Calu3 (cell line): ENCODE measurements at regions not wholly inside any gene's neighbourhood (a gene's known extent, or its start where the extent isn't known, plus 50 kb on each side); places are given as distances from the start of the nearest gene placed in this dataset.

Source experiments
- BruUV-seq: library from RNA; stranded (reverse); fragments of 400-500 nt; replicated peaks from 2 replicates; lab custom pipeline; 2021; lab: Mats Ljungman, UMichigan
- CTCF ChIA-PET: fragments of 300-600 bp; sonication (Branson Sonifier 250); formaldehyde crosslinking; loops from one replicate; lab custom pipeline; 2022; ENCODE audit warnings: antibody characterized with exemption; lab: Charles Lee
- DNase-seq: peaks from one replicate; pipeline ENCODE4 v3.0.0; 2022
- H3K27ac Mint-ChIP-seq: one replicate; pipeline ENCODE4 v1.8.0; 2022; ENCODE audit warnings: mixed read lengths; ENCODE audit not compliant: unreplicated experiment
- H3K27me3 Mint-ChIP-seq: one replicate; pipeline ENCODE4 v1.8.0; 2022; ENCODE audit warnings: mixed read lengths; ENCODE audit not compliant: unreplicated experiment
- H3K36me3 Mint-ChIP-seq: one replicate; pipeline ENCODE4 v1.8.0; 2022; ENCODE audit warnings: mild to moderate bottlenecking, moderate library complexity, mixed read lengths; ENCODE audit not compliant: insufficient read depth, unreplicated experiment
- H3K4me1 Mint-ChIP-seq: one replicate; pipeline ENCODE4 v1.8.0; 2022; ENCODE audit warnings: mild to moderate bottlenecking, low read depth, mixed read lengths; ENCODE audit not compliant: unreplicated experiment
- H3K4me3 Mint-ChIP-seq: one replicate; pipeline ENCODE4 v1.8.0; 2022; ENCODE audit warnings: mild to moderate bottlenecking, low read depth, moderate library complexity, mixed read lengths; ENCODE audit not compliant: unreplicated experiment
- H3K9me3 Mint-ChIP-seq: one replicate; pipeline ENCODE4 v1.8.0; 2022; ENCODE audit warnings: low read depth, mixed read lengths; ENCODE audit not compliant: unreplicated experiment
- intact Hi-C: fragments of 100-400 bp; cut with micrococcal nuclease; formaldehyde crosslinking; loops from one replicate; pipeline ENCODE4 v1.10.0; 2022; ENCODE audit not compliant: unreplicated experiment
- TF ChIP-seq, protein P1 (sequence below): fragments of 200-600 bp; IDR thresholded peaks from one replicate; pipeline ENCODE4 v1.8.0; 2022; ENCODE audit warnings: antibody characterized with exemption; ENCODE audit not compliant: unreplicated experiment

DNA sequence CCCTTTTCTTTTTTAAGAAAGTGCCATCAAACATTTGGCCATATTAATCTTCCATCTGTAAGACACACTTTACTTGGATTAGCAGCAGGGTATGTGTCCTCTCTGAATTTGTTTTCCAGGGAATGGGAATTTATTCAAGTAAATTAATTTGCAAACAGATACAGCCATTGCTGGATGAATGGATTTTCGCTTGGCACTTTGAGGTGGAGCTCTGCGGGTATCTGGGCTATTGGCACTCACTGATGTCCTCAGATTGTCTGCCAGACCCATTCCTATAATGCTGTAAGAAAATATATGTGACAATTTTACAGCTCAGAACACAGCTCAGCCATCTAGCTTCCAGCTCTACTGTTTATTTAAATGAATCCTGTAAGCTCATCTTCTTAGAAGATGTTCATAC, 201.2 kb upstream of the CDH20 start:
- no peaks in the 10 kb centered on the region for H3K27me3 Mint-ChIP-seq
- peaks cover 12% of the 10 kb centered on the region for H3K4me1 Mint-ChIP-seq
- no peak overlapping the region for H3K27ac Mint-ChIP-seq
- H3K9me3 Mint-ChIP-seq = no peaks in the 10 kb centered on the region
- BruUV-seq = no TSS peak
- TF ChIP-seq, protein P1, sequence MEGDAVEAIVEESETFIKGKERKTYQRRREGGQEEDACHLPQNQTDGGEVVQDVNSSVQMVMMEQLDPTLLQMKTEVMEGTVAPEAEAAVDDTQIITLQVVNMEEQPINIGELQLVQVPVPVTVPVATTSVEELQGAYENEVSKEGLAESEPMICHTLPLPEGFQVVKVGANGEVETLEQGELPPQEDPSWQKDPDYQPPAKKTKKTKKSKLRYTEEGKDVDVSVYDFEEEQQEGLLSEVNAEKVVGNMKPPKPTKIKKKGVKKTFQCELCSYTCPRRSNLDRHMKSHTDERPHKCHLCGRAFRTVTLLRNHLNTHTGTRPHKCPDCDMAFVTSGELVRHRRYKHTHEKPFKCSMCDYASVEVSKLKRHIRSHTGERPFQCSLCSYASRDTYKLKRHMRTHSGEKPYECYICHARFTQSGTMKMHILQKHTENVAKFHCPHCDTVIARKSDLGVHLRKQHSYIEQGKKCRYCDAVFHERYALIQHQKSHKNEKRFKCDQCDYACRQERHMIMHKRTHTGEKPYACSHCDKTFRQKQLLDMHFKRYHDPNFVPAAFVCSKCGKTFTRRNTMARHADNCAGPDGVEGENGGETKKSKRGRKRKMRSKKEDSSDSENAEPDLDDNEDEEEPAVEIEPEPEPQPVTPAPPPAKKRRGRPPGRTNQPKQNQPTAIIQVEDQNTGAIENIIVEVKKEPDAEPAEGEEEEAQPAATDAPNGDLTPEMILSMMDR = no peak
- CTCF ChIA-PET = interaction anchor here (0.6 kb wide), 1 partner anchor 259 kb away, joined by 8 read pairs; no protein-coding TSS in a partner anchor
- intact Hi-C loops = no loop called here
- no peaks in the 10 kb centered on the region for H3K36me3 Mint-ChIP-seq
- no peak overlapping the region for H3K4me3 Mint-ChIP-seq
- DNase-seq = no peak

DNA sequence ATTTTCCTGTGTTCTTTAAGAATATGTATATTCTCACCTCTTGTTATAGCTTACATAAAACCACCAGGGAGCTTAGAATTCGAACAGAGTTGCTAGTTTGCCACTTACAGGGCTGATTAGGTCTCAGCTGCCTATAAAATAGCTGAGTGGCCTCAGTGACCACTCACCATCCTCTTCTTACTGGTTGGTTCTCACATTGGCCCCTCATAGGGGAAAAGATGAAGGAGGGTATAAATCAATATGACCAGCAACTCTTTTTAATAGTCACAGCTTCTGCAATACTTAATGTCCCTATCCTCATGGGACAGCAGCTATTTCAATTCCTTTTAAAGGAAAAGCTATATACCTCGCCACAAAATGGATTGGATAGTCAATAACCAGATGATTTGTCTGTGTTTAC, 199.4 kb upstream of the CDH20 start:
- no peaks in the 10 kb centered on the region for H3K27me3 Mint-ChIP-seq
- H3K4me1 Mint-ChIP-seq = no peaks in the 10 kb centered on the region
- CTCF ChIA-PET = interaction anchor here (0.6 kb wide), 1 partner anchor 86 kb away, joined by 3 read pairs; no protein-coding TSS in a partner anchor
- no peak overlapping the region for H3K4me3 Mint-ChIP-seq
- H3K27ac Mint-ChIP-seq = no peak overlapping the region
- no peaks in the 10 kb centered on the region for H3K36me3 Mint-ChIP-seq
- DNase-seq = no peak
- intact Hi-C loops = no loop called here
- BruUV-seq = no TSS peak
- H3K9me3 Mint-ChIP-seq = no peaks in the 10 kb centered on the region
- TF ChIP-seq, protein P1 = no peak

DNA sequence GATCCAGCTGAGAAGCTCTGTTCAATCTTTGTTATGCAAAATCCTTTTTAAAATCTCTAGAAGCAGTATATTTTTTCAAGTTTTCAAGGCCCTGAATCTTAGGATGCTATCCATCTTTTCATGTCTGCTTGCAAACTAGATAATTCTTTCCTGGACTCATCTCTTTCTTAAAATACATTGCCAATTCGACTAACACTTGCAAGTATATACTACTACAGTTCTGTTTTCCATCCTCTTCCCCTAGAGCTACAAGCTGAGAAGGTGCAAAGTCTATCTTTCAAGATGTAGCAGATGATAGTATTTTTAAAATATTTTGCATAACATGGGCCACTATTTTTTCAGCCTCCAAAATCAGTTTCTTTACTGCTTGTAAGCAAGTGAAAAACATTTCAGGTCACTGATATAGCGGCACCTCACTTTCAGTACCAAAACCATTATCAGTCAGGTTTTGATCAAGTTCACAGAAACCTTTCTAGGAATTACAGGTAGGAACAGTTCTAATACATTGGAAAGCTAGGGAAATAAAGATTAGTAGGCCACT, 196.4 kb upstream of the CDH20 start:
- no peak for DNase-seq
- TF ChIP-seq, protein P1 = no peak
- Mint-ChIP-seq H3K4me1 (no peaks in the 10 kb centered on the region), H3K9me3 (no peaks in the 10 kb centered on the region), H3K4me3 (no peak overlapping the region), H3K27ac (no peak overlapping the region), H3K36me3 (no peaks in the 10 kb centered on the region), H3K27me3 (no peaks in the 10 kb centered on the region)
- BruUV-seq = no TSS peak
- intact Hi-C loops = no loop called here
- CTCF ChIA-PET = no interaction called here

DNA sequence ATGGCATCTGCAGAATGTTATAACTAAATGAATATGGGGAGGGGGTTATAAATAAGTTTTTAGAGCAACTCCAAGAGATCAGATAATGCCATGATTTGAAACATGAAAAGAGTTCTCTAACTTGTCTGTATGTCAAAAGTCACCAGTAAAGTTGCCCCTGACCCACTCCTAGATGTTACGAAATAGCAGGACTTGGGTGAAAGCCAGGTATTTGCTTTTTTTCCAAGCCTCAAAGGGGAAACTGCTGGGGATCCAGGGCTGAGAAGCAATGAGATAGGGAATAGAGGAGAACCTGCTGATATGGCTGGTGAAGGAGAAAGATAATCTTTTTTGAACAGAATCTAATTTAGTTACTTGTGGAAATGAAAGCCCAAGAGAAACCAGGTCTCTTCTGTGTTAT, 191.5 kb upstream of the CDH20 start:
- no TSS peak for BruUV-seq
- Mint-ChIP-seq H3K27ac (no peak overlapping the region), H3K9me3 (peaks cover 6% of the 10 kb centered on the region), H3K27me3 (peaks cover 10% of the 10 kb centered on the region), H3K36me3 (no peaks in the 10 kb centered on the region), H3K4me3 (no peak overlapping the region), H3K4me1 (no peaks in the 10 kb centered on the region)
- CTCF ChIA-PET = no interaction called here
- TF ChIP-seq, protein P1 = no peak
- intact Hi-C loops = no loop called here
- no peak for DNase-seq
